ENCODE measurements at regions not wholly inside any gene's neighbourhood (a gene's known extent, or its start where the extent isn't known, plus 50 kb on each side); places are given as distances from the start of the nearest gene placed in this dataset.
A peak's percentile ranks its signal among the peaks of the same experiment; 100 is the strongest.

DNA sequence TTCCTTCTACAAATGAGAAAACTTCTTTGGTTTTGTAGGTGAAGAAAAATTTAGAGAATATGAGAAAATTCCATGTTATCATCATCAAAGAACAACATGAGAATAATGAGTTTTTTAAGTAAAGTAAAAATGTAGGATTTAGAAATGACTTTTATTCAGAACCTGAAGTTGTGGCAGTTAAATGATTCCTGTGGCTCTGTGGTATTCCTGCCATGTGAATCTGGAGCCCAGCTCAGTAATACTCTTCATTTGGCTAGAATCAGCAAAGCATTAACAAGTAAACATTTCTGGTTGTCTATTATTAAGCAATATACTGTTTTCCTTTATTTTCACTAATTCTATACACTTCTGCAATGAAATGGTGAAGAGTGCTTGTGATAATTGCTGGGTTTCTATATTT, 95.6 kb upstream of the E2F7 start:
- TF ChIP-seq EP300 (IDR thresholded peaks at IDR 0.05) (no peak), POLR2A (IDR thresholded peaks at IDR 0.05) (no peak), POLR2AphosphoS5 (IDR thresholded peaks at IDR 0.05) (no peak)
- TF ChIP-seq, protein P1, sequence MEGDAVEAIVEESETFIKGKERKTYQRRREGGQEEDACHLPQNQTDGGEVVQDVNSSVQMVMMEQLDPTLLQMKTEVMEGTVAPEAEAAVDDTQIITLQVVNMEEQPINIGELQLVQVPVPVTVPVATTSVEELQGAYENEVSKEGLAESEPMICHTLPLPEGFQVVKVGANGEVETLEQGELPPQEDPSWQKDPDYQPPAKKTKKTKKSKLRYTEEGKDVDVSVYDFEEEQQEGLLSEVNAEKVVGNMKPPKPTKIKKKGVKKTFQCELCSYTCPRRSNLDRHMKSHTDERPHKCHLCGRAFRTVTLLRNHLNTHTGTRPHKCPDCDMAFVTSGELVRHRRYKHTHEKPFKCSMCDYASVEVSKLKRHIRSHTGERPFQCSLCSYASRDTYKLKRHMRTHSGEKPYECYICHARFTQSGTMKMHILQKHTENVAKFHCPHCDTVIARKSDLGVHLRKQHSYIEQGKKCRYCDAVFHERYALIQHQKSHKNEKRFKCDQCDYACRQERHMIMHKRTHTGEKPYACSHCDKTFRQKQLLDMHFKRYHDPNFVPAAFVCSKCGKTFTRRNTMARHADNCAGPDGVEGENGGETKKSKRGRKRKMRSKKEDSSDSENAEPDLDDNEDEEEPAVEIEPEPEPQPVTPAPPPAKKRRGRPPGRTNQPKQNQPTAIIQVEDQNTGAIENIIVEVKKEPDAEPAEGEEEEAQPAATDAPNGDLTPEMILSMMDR (IDR thresholded peaks at IDR 0.05): no peak
- Histone ChIP-seq H3K27me3 (no peaks in the 10 kb centered on the region), H3K4me3 (no peak overlapping the region), H3K36me3 (no peaks in the 10 kb centered on the region), H3K27ac (no peak overlapping the region), H3K4me1 (no peaks in the 10 kb centered on the region), H3K9me3 (no peaks in the 10 kb centered on the region)
- DNase-seq (no peak), ATAC-seq (ENCODE audit: low FRiP score in 2 of 2) (no peak)

DNA sequence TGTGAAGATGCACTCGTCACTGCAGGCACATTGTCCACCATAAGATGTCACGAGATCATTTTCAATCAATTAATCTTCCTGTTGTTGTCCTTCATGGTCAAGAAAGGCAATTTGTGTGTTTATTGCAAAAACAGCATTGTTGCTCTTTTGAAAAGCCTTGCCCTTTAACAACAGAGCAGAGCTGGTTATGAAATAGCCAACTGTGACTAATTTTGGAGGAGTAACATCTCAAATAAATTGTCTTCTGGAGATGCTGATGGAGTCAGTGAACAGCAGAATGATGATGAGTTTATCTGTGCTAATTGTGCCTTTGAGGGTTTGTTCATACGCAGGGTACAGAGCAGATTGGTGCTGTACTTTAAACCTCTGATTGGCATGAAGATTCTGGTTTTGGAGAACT, 88.3 kb upstream of the E2F7 start:
- Histone ChIP-seq H3K27ac (no peak overlapping the region), H3K4me1 (no peaks in the 10 kb centered on the region), H3K9me3 (no peaks in the 10 kb centered on the region), H3K36me3 (no peaks in the 10 kb centered on the region), H3K27me3 (no peaks in the 10 kb centered on the region), H3K4me3 (no peak overlapping the region)
- no peak for DNase-seq
- no peak for TF ChIP-seq POLR2A (IDR thresholded peaks at IDR 0.05)
- TF ChIP-seq, protein P1 (IDR thresholded peaks at IDR 0.05): no peak
- TF ChIP-seq POLR2AphosphoS5 (IDR thresholded peaks at IDR 0.05): no peak
- TF ChIP-seq EP300 (IDR thresholded peaks at IDR 0.05): no peak
- 85 to 93% methylated on average over 3 of the region's 3 CpGs for WGBS, 2 donors
- ATAC-seq (ENCODE audit: low FRiP score in 2 of 2): no peak

DNA sequence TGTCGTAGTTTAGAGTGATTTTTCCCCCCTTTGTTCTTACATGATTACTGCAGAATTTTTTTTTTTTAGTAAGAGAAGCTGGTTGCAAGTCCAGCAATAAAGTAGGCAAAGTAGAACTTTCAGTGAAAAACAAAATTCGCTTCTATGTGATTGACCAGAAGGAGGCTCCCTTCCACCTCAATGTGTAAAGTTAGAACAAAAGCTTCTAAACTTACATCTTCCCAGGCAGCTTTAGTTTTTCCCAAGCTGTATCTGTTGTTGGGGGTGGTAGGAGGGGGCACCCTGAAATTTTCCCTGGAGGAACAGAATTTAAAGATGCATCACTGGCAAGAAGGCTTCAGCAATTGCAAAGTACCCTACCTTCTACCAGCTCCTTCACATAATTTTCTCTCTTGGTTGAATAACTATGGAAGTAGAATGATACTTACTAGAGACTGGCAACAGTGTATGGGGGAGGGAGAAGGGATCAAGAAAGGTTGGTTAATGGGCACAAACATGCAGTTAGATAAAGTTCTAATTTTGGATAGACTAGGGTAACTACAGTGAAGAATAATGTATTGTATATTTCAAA, 87.3 kb upstream of the E2F7 start:
- Histone ChIP-seq H3K27me3 (no peaks in the 10 kb centered on the region), H3K4me3 (no peak overlapping the region), H3K36me3 (no peaks in the 10 kb centered on the region), H3K27ac (no peak overlapping the region), H3K4me1 (no peaks in the 10 kb centered on the region), H3K9me3 (no peaks in the 10 kb centered on the region)
- no peak for TF ChIP-seq POLR2A (IDR thresholded peaks at IDR 0.05)
- TF ChIP-seq, protein P1 (IDR thresholded peaks at IDR 0.05): peak in 3 of 6 experiments; percentile 24 to 28 (median 27)
- TF ChIP-seq EP300 (IDR thresholded peaks at IDR 0.05): no peak
- no peak for TF ChIP-seq POLR2AphosphoS5 (IDR thresholded peaks at IDR 0.05)
- peak in 1 of 2 donors; percentile 53 for ATAC-seq (ENCODE audit: low FRiP score in 2 of 2)
- WGBS, 2 donors: 6 to 13% methylated on average over 2 of the region's 2 CpGs
- no peak for DNase-seq

DNA sequence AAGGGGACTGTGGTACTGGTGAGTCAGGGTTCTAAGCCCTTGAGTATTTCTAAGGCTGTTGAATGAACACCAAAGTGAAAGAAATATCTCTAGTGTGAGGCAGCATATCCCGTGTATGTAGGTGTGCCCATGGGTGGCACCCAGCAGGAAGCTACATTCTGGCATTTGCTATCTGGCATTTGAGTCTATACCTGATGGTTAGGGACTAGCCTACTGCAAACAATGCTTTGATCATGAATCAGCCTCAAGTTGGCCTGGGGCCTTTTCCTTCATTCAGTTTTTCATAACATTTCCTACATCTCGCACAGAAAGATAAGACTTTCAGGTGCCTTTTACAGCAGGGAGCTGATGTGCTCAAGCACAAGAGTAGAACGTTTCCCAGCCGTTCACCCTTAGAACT, 85.7 kb upstream of the E2F7 start:
- TF ChIP-seq EP300 (IDR thresholded peaks at IDR 0.05) (no peak), POLR2AphosphoS5 (IDR thresholded peaks at IDR 0.05) (no peak), POLR2A (IDR thresholded peaks at IDR 0.05) (no peak)
- TF ChIP-seq, protein P1 (IDR thresholded peaks at IDR 0.05): no peak
- H3K27ac ChIP-seq: no peak overlapping the region
- no peak for DNase-seq
- ATAC-seq (ENCODE audit: low FRiP score in 2 of 2): peak in 1 of 2 donors; percentile 22
- H3K9me3 ChIP-seq: no peaks in the 10 kb centered on the region
- H3K27me3 ChIP-seq: no peaks in the 10 kb centered on the region
- 51 to 53% methylated on average over 4 of the region's 4 CpGs for WGBS, 2 donors
- no peaks in the 10 kb centered on the region for H3K36me3 ChIP-seq
- H3K4me3 ChIP-seq: no peak overlapping the region
- no peaks in the 10 kb centered on the region for H3K4me1 ChIP-seq

DNA sequence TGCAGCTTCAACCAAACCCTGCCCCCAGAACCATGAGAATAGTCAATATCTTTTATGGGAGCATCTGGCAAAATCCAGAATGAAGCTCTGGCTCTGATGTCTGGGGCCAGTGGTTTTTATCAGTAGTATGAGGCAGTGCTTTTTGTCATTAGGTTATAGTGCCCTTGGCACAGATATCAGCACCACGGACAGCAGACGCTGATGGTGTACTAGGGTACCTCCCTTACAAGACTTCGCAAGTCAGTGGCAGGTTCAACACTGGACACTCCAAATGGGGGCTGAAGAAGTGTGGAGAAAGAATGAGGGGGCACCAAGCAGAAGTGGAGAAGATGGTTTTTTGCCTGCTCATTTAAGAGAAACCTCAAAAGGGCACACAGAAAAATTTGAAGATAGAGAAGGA, 68.2 kb upstream of the E2F7 start:
- Histone ChIP-seq H3K4me1 (no peaks in the 10 kb centered on the region), H3K27ac (no peak overlapping the region), H3K27me3 (no peaks in the 10 kb centered on the region), H3K4me3 (no peak overlapping the region), H3K36me3 (no peaks in the 10 kb centered on the region), H3K9me3 (no peaks in the 10 kb centered on the region)
- TF ChIP-seq POLR2A (IDR thresholded peaks at IDR 0.05): no peak
- TF ChIP-seq EP300 (IDR thresholded peaks at IDR 0.05): no peak
- TF ChIP-seq, protein P1 (IDR thresholded peaks at IDR 0.05): no peak
- no peak for TF ChIP-seq POLR2AphosphoS5 (IDR thresholded peaks at IDR 0.05)
- ATAC-seq (ENCODE audit: low FRiP score in 2 of 2): no peak
- no peak for DNase-seq
- 16 to 22% methylated on average over 3 of the region's 3 CpGs for WGBS, 2 donors
